HG02763 (cell line): ENCODE measurements at regions not wholly inside any gene's neighbourhood (a gene's known extent, or its start where the extent isn't known, plus 50 kb on each side); places are given as distances from the start of the nearest gene placed in this dataset.

Source experiments
- ATAC-seq: cut with Tn5 transposase; IDR thresholded peaks from one replicate; pipeline ENCODE4 v1.9.1; 2021; ENCODE audit warnings: mild to moderate bottlenecking, moderate library complexity; ENCODE audit not compliant: unreplicated experiment

DNA sequence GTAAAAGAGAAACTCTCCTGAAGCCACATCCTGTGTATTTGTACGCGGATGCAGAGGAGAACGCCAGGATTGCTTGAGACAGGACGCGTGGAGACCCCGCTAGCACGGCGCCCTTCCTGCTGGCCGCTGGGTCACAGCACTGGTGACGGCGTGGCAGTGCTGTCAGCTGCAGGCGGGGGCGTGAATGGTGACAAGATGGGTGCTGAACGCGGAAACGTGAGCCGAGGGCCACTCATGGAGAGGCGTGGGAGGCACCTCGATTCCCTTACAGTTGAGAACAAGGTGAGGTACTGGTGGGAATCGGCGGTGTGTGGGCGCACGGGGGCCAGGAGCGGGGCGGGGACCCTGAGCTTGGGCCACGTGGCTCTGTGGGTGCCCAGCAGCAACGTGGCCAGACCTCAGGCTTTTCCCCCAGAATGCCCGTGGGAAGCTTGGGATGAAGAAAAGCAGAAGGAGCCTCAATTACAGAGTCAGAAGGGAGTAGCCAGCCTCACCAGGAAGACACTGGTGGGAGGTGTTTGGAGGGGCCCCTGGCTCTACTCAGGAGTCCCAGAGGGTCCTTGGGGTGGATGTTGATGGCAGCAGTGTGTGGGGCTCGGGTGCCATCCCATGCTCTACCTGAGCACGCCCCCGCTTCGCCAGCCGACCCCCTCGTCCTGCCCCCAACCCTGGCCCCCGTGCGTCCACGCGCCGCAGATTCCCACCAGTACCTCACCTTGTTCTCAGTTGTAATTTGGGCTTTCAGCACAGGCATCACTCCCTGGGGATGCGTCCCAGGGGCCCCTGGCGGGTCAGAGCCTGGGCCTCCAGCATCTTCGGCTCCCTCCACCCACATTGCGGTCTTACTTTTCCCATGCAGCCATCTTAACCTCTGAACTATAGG, 208.4 kb upstream of the TCERG1L start:
- ATAC-seq, result no peak

DNA sequence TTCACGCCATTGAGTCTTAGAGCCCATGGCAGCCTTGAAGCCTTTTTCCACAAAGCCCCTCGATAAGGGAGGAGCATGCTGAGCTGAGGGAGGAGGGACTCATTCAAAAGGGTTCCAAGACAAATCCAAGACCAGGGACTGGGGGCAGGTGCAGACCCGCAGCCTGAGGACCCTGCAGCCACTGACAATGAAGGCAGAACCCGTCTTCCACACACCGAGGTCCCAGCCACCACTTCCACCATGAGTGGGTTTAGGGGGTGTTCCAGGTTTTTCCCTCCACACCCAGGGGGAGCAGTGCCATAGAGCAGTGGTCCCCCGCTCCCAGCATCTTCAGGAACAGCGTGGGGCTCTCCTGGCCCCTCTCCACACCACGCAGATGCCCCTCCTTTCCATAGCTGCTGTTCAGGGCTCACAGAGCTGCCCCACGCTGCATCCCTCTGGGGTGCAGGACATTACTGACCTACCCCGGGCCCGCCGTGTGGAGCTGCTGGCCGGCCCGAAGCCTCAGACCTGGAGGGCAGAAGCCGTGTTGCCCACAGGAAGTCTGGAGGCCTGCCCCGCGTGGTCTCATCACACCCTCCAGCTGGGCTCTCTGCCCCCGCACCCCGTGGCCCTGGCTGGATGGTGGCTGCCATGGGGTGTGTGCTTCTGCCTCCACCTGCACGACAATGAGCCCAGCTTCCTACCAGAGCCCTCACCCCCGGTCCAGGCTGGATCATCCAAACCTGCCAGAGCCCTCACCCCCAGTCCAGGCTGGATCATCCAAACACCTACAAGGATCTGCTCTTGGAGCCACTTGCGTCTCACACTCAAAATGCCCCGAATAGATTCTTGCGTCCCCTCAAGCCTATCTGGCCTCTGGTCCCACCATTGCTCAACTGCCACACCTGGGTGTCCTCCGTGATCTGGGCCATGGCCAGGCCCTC, 220.0 kb upstream of the TCERG1L start:
- ATAC-seq, result no peak

DNA sequence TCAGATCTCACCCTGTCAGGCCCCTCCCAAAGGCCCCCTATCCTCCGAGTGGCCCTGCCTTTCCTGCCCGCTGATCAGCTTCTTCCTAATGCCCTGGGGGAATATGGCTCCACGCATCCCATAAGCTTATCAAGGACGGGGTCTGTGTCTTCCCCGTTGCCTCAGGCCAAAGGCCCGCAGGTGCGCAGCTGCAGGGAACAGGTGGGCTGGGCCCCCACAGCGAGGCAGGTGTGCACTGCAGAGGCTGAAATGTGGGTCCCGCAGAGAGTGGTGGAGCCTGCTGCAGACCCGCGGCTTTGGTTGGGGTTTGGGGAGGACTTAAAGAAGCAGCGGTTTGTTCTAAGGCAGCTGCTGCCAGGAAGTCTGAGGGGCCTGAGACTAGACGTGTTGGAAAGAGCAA, 220.8 kb upstream of the TCERG1L start:
- no peak for ATAC-seq

DNA sequence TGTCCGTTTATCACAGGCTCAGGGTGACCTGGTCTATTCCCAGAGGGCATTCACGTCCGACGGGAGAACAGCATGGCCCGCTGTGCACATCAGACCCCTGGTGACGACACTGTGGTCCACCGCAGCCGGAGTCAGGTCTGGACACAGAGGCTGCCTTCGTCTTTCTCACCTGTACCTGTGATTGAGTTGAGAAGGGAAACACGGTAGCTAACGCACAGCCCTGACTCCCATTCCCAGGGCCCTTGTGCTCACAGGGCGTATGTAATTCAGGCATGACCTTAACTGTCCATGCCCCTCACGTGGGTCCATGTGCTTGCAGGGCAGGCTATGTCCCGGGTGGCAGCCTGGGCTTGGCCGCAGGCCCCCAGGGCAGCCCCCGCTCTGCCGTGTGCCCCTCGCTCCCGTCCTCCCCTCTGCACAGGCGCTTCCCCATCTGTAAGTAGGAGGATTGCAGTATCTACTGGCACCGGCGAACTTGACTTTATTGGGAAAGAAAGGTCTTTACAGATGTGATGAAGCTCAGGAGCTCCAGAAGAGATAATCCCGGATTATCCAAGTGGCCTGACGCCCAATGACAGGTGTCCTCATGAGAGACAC, 221.3 kb upstream of the TCERG1L start:
- no peak for ATAC-seq

DNA sequence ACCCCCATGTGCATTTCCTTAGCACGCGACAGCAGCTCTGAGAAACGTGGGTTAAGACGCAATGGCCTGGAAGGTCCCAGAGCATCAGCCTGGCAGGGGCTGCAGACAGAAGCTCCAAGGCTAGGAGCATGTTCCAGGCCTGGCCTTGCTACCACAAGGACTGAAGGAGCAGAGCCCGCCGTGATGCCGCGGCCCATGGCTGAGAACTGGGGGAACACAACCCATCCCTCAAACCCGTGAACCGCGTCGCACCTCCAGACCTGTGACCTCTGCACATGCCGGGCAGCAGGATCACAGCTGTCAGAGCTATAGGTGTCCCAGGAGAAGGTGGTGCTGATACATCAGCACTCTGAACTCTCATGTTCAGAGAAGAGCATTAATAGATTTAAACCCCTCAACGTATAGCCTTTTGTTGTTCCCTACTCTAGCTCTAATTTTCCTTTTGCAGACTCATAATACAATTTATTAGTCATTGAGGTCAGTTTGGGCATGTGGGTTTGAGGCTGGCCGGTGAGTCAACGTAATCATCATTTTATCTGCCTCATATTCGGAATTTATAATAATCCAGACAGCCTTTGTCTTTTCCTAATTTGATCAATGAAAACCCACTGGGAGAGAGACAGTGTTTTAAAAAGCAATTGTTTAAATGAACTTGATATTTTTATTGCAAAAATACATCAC, 222.5 kb upstream of the TCERG1L start:
- ATAC-seq, result no peak

DNA sequence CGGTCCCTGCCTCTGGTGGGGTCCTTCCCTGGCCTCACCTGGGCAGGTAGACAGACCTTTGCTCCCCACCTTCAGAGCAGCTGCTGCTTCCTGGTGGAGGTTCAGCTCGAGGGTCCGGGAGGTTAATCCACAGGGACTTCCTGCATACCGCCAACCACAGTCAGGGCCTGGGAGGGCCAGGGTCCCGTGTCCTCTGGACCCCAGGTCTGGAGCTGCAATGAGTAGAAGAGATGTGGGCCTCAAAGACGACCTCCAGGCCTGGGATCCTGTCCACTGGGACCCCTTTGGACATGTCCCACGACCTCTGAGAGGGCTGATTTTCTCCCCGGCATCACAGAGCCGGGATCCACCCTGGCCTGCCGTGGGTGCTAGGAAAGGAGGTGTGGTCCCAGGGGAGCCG, 223.3 kb upstream of the TCERG1L start:
- no peak for ATAC-seq

DNA sequence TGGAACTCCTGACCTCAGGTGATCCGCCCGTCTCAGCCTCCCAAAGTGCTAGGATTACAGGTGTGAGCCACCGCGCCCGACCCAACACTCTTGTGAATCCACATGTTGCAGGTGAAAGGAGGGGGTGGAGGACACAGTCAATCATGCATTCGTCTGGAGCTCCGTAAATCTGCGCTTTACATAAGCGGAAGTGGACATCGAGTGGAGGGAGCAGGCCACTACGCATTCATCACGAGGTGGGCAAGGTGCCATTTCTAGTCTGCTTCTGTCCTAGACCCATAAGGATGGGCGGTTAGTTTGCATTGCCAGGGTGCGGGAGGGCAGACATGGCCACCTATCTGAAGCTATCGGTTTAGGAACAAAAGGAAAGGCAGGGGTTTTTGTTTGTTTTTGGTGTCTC, 225.2 kb upstream of the TCERG1L start:
- ATAC-seq, result no peak

DNA sequence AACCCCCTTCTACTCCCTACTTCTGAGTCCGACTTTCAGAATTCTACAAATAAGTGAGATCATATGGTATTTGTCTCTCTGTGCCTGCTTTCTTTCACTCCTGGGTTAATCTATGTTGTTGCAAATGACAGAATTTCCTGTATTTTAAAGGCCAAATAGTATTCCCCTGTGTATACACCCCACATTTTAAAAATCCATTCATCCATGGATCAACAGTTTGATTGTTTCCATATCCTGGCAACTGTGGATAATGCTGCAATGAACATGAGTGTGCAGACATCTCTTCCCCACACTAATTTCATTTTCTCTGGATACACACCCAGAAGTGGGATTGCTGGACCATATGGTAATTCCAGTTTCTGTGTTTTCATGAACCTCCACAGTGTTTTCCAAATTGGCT, 225.8 kb upstream of the TCERG1L start:
- no peak for ATAC-seq

DNA sequence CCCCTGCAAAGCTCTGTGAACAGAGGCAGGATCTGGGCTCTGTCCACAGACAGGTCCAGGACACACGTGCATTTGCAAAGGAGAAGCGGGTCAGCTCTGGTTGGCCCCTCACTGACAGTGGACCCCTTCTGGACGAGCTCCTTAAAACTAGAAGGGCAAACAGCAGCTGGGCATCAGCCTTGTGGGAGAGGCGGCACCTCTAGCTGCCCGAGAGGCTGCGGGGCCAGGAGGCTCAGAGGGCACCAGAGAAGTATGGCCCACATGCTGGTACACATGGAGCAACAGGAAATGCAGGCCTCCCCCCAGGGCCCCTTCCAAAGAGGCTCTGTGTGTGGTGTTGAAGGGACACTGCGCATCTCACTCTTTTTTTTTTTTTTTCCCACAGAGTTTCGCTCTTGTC, 233.0 kb upstream of the TCERG1L start:
- ATAC-seq, result no peak

DNA sequence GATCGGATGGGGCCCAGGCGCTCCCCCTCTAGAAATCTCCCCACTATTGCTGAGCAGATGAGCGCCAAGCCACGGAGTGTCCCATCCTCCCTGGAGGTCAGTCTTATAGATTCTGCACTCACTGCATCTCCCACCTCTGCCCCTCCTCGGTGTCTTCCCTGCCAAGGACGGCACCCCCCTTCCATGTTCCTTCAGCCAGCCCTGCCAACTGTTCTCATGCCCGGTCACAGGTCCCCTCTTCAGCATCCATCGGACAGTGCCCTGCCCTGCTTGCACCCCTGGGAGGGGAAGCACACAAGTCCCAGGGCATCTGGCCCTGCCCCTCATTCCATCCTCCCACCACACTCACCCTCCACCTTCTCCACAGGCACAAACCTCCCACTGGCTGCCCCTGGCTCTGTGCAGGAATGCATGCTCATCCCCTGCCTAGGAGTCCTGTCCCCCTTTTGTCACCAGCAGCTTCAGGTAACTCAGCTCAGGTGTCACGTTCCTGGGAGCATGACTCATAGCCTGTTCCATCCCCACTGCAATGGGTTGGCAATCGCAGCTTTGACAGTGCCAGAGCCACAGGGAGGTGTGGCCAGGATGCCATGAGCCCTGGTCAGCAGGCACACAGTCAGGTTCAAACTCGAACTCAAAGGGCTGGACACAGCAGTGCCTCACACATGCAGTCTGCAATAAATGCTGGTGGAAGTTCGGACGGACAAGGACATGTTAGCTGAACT, 234.7 kb upstream of the TCERG1L start:
- no peak for ATAC-seq

DNA sequence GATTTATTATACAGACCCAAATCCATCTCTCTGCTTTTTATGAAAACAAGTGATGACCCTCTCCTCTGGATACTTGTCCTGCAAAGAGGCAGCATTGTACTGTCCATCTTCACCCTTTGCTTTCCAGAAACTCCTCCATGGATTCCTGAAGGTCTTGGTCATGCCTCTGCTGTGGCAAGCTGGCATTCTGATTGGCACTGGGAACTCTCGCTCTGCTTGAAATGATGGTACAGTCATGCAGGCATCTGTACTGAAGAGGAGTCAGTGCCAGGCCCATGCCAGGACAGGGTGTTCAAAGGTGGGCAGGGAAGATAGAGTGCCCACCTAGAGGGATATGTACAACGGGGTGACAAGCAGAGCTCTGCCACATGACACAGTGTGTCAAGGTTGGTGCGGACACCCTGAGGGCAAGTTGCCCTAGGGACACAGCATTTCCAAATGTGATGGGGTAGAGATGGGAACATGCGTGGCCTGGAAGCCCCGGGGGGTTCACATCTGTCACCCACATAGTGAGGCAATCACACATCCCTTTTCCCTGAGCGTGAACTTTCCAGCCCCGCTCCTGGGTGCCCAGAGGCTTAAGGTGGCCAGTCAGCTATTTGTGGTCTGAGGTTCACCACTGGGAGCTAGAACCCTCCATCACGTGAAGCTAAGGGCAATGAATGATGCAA, 235.7 kb upstream of the TCERG1L start:
- ATAC-seq, result no peak

DNA sequence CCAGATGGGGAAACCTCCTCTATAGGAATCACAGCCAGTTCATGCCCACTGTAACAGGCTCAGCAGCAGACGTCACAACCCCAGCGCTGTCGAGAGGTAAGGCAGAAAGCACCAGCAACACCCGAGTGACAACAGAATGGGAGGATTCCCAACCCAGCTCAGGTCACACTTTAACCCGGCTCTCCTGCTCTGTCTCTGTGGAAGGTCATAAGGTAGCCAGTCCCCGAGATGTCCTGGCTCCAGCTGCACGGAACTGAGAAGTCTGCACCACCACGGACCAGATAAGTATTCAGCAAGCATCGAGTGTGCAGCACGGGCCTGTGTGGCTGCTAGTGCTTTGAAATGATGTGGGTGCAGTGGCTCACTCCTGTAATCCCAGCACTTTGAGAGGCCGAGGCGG, 236.7 kb upstream of the TCERG1L start:
- ATAC-seq, result no peak

DNA sequence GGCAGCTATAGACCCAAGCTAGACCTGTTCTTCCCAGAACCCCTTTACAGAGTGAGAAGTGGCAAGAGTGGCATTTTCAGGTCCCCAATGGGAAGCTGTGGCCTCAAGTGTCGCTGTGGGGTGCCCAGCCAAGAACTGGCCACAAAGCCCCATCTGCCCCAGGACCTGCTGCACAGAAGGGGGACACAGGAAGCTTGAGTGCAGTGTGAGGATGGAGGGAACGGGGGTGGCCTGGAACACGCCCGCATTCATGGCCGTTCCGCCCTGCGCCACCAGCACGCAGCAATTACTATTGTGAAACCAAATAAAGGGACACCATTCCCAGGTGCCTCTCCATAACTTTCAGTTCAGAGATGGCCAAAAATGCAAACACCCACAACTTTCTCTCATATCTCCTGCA, 237.6 kb upstream of the TCERG1L start:
- ATAC-seq, result no peak

DNA sequence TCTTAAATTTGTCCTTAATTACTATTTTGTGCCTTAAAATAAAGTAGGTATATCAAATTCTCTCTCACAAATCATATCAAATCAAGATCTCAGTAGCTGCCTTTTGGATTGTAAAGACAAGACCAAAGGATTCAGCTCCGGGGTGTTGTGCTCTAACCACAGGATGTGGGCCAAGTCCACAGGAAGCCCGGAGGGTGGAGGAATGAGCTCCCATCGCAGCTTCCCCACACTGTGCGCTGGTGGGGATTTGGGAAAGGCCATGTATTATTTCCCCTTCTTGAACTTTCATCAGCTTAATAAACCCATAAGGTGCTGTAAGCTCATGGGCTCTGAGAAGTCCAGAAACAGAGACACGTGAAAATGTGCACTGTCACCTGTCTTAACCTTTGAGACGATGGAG, 241.6 kb upstream of the TCERG1L start:
- no peak for ATAC-seq

DNA sequence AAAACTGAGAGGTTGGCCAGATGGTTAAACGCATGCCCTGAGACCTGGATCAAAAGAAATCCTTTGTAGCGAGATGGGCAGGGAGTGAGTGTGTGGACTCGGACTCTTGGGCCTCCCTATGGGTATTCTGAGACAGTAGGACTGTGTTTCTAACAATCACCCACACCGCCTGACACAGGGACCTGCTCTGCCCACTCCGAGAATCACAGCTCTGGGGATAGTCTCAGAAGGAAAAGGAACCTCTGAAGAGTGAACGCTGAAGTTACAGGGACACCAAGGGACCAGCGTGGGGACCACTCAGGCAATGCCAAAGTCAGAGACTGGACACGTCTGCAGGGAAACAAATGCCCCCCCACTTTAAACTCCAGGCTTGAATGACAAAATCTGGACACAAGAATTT, 242.1 kb upstream of the TCERG1L start:
- ATAC-seq, result no peak

DNA sequence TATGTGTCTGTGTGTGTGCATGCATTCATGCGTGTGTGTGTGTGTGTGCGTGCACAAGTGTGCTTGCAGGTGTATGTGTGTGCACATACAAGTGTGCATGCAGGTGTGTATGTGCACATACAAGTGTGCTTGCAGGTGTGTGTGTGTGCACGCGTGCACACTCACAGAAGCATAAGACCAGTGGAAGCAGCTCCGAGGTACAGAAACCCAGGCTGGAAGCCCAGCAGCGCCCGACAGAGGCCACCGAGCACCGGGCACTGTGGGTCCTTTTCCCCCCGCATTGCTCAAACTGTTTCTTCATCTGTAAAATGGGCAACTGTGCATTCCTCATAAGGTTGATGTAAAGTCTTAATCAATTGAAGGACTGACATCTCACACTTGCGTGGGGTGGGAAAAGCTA, 243.3 kb upstream of the TCERG1L start:
- no peak for ATAC-seq

DNA sequence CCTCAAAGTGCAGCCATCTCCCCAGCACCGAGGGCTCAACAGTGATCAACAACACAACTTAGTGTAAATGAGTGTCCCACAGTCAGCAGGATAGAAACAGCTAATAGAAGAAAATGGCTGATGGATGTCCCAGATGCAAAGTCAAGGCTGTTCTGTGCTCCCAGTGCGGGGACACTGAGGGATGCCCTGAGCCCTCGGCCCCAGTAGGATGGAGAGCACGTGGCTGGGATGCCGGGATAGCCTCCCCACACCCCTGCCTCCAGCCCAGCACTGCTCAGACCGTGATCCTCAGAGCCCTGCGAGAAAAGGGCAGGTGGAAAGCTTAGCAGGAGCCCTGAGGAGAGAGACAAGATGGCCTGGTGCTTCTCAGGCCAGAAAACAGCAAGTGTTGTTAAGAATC, 243.9 kb upstream of the TCERG1L start:
- ATAC-seq, result no peak

DNA sequence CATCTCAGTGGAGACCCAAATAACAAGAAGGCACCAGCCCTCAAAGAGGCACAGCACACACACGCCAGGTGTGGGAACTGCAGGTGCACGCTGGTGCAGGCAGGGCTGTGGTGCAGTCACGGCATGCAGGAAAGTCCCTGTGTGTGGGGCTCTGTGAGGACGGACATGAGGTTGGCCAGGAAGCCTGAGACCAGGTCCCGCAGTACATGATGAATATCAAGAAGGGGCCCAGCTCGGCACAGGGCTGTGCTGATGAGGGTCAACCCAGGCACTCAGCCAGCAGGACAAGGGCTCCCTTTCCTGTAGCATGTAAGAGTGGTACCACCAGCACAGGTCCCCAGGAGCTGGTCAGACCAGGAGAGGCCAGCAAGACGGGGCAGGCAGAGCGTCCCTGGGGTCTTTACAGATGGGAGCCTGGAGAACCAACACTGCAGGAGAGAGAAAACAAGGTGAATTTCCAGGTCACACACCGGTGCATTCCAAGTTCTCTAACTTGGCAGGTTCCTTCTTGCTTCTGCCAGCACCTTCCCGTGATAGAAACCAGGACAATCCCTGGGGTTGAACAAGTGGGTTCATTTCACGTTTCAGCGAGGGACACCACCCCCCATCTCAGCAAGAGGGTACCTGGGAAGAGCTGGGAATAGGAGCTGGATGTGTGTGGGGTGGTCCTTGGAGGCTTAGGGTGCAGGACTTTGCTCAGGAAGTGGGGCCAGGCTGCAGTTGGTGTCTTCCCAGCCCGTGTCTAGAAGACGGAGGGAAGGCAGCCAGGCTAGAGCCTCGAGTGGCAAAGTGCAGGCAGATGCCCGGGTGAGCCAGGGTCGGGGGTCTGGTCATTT, 244.8 kb upstream of the TCERG1L start:
- ATAC-seq, result no peak

DNA sequence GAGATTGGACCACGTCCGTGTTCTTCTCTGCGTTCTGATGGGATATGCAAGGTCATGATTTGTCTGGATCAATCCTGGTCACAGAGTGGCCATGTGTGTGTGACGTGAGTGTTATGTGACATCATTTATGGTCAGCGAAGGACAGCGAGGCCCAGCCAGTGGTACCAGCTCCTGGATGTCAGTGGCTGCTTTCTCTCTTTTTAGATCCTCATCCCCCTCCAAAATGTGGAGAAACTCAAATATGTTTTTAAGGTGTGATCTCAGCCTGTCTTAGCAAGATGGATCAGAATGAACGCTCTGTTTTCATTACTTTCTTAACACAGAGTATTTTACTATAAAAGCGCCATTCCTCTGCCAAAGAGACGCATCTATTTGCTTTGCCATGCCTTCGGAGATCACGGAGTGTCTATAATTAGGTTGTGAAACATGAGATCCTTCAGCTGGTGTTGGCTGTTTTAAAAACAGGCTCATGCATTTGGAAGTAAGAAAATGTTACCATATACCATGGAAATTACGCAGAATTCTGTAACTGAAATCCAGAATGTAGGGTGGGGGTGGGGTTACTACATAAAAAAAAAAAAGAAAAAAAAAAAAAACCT, 245.5 kb upstream of the TCERG1L start:
- ATAC-seq, result no peak
